Natural killer cell (primary cell): ENCODE measurements at regions not wholly inside any gene's neighbourhood (a gene's known extent, or its start where the extent isn't known, plus 50 kb on each side); places are given as distances from the start of the nearest gene placed in this dataset.
A peak's percentile ranks its signal among the peaks of the same experiment; 100 is the strongest.

Experiments
- ATAC-seq, 3 donors: fragments of 150-1000 bp in 2 of 3; fragments of 200-7000 bp in 1 of 3; cut with Tn5 transposase; 1 replicate in 1 of 3; 2 replicates in 2 of 3; pipeline ENCODE4 v1.10.0; 2021; ENCODE audit warnings: mild to moderate bottlenecking in 2 of 3, moderate library complexity in 2 of 3
- DNase-seq, 2 donors: peaks; one replicate each; pipeline versions ENCODE4 v3.0.0 to v3.0.0-alpha.2; 2013 to 2021; ENCODE audit warnings: mixed read lengths in 1 of 2
- H3K27ac ChIP-seq: one replicate; pipeline ENCODE4 v1.5.1; 2013; ENCODE audit warnings: mild to moderate bottlenecking, low read length
- H3K27me3 ChIP-seq: one replicate; pipeline ENCODE4 v1.6.1; 2013; ENCODE audit warnings: low read length; ENCODE audit not compliant: control insufficient read depth, insufficient read depth
- H3K36me3 ChIP-seq: one replicate; pipeline ENCODE4 v1.6.1; 2013; ENCODE audit warnings: low read length; ENCODE audit not compliant: control insufficient read depth, insufficient read depth
- H3K4me1 ChIP-seq: one replicate; pipeline ENCODE4 v1.6.1; 2013; ENCODE audit warnings: low read length; ENCODE audit not compliant: control insufficient read depth, insufficient read depth
- H3K4me3 ChIP-seq: one replicate; pipeline ENCODE4 v1.5.1; 2013; ENCODE audit warnings: low read length
- H3K9me3 ChIP-seq: one replicate; pipeline ENCODE4 v1.6.1; 2013; ENCODE audit warnings: low read length; ENCODE audit not compliant: control insufficient read depth, insufficient read depth
- H3K27ac Mint-ChIP-seq, 2 donors: one replicate each; pipeline ENCODE4 v1.8.0; 2022; ENCODE audit warnings: mild to moderate bottlenecking in 2 of 2, mixed read lengths in 2 of 2, moderate library complexity in 1 of 2
- H3K27me3 Mint-ChIP-seq, 2 donors: one replicate each; pipeline ENCODE4 v1.8.0; 2022; ENCODE audit warnings: low read depth in 2 of 2, mixed read lengths in 2 of 2
- H3K36me3 Mint-ChIP-seq: one replicate; pipeline ENCODE4 v1.8.0; 2022; ENCODE audit warnings: mixed read lengths
- H3K4me1 Mint-ChIP-seq, 2 donors: one replicate each; pipeline ENCODE4 v1.8.0; 2022; ENCODE audit warnings: mixed read lengths in 2 of 2
- H3K4me3 Mint-ChIP-seq: one replicate; pipeline ENCODE4 v1.8.0; 2022; ENCODE audit warnings: mild to moderate bottlenecking, moderate library complexity, mixed read lengths
- H3K9me3 Mint-ChIP-seq, 2 donors: one replicate each; pipeline ENCODE4 v1.8.0; 2022; ENCODE audit warnings: mixed read lengths in 2 of 2
- WGBS: methylation state at CpG from one replicate; pipeline ENCODE4 v1.1.7; 2013; ENCODE audit warnings: missing lambda C conversion rate; ENCODE audit not compliant: insufficient coverage; 5-methylcytosine and 5-hydroxymethylcytosine counted together
- intact Hi-C: fragments of 100-400 bp; cut with micrococcal nuclease; formaldehyde crosslinking; loops from one replicate; pipeline ENCODE4 v1.14.2; 2022
- TF ChIP-seq, protein P1 (sequence below): fragments of 200-600 bp; IDR thresholded peaks from one replicate; pipeline ENCODE4 v1.8.0; 2022; ENCODE audit warnings: antibody characterized with exemption

DNA sequence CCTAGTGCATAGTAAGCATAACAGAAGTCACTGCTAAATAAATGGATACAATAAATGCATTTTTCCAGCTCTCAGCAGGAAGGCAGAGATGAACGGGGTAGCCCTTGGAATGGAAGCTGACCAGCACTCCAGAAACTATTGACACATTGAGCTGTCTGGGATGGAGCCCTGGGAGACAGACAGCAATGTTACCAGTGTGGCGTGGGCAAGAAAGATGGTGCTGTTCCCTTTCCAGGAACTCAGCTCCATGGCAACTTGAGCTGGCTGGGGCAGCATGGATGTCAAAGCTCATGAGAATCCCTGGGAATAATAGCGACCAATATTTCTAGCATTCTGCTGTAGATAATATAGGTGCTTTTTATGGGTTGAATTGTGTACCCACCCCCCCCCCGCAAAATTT, 104.3 kb upstream of the PTPRT start:
- TF ChIP-seq, protein P1, sequence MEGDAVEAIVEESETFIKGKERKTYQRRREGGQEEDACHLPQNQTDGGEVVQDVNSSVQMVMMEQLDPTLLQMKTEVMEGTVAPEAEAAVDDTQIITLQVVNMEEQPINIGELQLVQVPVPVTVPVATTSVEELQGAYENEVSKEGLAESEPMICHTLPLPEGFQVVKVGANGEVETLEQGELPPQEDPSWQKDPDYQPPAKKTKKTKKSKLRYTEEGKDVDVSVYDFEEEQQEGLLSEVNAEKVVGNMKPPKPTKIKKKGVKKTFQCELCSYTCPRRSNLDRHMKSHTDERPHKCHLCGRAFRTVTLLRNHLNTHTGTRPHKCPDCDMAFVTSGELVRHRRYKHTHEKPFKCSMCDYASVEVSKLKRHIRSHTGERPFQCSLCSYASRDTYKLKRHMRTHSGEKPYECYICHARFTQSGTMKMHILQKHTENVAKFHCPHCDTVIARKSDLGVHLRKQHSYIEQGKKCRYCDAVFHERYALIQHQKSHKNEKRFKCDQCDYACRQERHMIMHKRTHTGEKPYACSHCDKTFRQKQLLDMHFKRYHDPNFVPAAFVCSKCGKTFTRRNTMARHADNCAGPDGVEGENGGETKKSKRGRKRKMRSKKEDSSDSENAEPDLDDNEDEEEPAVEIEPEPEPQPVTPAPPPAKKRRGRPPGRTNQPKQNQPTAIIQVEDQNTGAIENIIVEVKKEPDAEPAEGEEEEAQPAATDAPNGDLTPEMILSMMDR, result no peak
- no peak overlapping the region for H3K27ac ChIP-seq
- no peaks in the 10 kb centered on the region for H3K4me1 ChIP-seq
- no peaks in the 10 kb centered on the region for H3K4me1 Mint-ChIP-seq
- H3K9me3 Mint-ChIP-seq, result no peaks in the 10 kb centered on the region
- H3K36me3 ChIP-seq, result no peaks in the 10 kb centered on the region
- H3K9me3 ChIP-seq, result no peaks in the 10 kb centered on the region
- H3K27me3 Mint-ChIP-seq, result no peaks in the 10 kb centered on the region
- WGBS, result 87% methylated on average over 2 of the region's 4 CpGs
- H3K36me3 Mint-ChIP-seq, result no peaks in the 10 kb centered on the region
- no peak for DNase-seq
- intact Hi-C loops, result no loop called here
- H3K4me3 ChIP-seq, result no peak overlapping the region
- no peaks in the 10 kb centered on the region for H3K27me3 ChIP-seq
- no peak for ATAC-seq
- no peak overlapping the region for H3K27ac Mint-ChIP-seq
- no peak overlapping the region for H3K4me3 Mint-ChIP-seq

DNA sequence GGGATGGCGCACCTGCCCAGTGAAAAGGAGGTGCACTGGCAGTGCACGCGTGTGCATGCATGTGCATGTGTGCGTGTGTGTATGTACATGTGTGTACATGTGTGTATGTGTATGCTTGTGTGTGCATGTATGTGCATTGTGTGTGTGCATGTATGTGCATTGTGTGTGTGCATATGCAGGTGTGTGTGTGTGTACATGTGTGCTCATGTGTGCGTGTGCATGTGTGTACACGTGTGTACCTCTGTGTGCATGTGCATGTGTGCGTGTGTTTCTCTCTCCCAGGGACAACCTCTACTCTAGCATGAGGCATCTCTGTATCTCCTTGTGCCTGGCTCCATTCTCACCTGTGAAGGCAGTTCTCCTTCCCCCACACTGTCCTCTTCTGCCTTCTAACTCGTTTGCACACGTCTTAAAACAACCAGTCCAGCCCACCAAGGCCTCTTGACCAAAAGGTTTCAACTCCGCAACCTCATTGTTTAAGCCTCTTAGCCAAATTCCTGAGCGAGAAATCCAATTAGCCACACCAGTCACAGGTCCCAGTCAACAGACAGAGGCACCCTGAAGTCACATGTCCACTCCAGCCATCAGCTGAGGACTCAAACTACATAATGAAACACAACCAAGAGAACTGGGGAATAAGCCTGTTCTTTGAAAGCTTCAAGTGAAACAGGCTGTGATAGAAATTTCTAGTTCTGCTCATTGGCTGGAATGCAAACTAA, 103.5 kb upstream of the PTPRT start:
- WGBS, result 92% methylated on average over 11 of the region's 11 CpGs
- peak in 1 of 3 donors; percentile 33 for ATAC-seq

DNA sequence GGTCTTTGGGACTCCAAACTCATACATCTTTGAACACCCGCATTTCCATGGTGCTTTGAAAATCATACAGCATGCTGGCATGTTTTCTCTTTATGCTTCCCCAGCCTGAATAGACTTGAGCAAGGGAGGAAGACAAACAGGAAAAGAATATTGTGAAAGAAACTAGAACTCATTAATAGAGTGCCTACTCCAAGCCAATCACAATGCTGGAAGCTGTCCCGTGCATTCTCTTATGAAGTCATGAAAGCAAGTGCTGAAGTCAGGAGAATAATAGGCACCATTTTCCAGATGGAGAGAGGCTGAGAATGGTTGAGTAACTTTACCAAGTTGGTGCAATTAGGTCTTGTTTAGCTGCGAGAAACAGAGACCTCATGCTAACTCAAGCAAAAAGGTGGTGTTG, 102.5 kb upstream of the PTPRT start:
- intact Hi-C loops, result no loop called here
- Mint-ChIP-seq H3K4me3 (no peak overlapping the region), H3K9me3 (no peaks in the 10 kb centered on the region), H3K27ac (no peak overlapping the region), H3K36me3 (no peaks in the 10 kb centered on the region), H3K4me1 (no peaks in the 10 kb centered on the region), H3K27me3 (no peaks in the 10 kb centered on the region)
- Histone ChIP-seq H3K27me3 (no peaks in the 10 kb centered on the region), H3K27ac (no peak overlapping the region), H3K4me3 (no peak overlapping the region), H3K4me1 (no peaks in the 10 kb centered on the region), H3K9me3 (no peaks in the 10 kb centered on the region), H3K36me3 (no peaks in the 10 kb centered on the region)
- DNase-seq (no peak), ATAC-seq (no peak)
- TF ChIP-seq, protein P1, result no peak
- WGBS, result 86% methylated on average over 3 of the region's 3 CpGs

More for the DNA sequence above, 103.5 kb upstream of the PTPRT start:
- H3K27ac ChIP-seq, result no peak overlapping the region
- Mint-ChIP-seq H3K36me3 (no peaks in the 10 kb centered on the region), H3K27me3 (no peaks in the 10 kb centered on the region), H3K27ac (no peak overlapping the region), H3K9me3 (no peaks in the 10 kb centered on the region), H3K4me3 (no peak overlapping the region), H3K4me1 (no peaks in the 10 kb centered on the region)
- H3K4me3 ChIP-seq, result no peak overlapping the region
- DNase-seq, result no peak
- TF ChIP-seq, protein P1, result no peak
- no peaks in the 10 kb centered on the region for H3K36me3 ChIP-seq
- H3K9me3 ChIP-seq, result no peaks in the 10 kb centered on the region
- no peaks in the 10 kb centered on the region for H3K27me3 ChIP-seq
- H3K4me1 ChIP-seq, result no peaks in the 10 kb centered on the region
- intact Hi-C loops, result no loop called here

DNA sequence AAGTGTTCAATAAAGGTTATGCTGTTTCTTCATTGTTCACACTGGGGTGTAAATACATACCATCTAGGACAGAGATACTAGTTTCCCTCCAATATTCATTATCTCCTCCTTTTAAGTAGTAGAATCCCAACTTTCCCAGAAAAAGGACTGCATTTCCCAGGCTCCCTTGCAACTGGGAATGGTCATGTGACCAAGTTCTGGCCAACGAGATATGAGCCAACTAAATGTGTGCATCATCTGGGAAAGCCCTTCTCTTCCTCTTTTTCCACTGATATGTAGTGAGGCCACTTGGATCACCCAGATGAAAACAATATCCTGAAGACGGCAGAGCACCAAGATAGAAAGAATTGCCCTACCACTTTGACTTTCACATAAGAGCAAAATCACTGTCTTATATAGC, 97.9 kb upstream of the PTPRT start:
- Histone ChIP-seq H3K4me1 (no peaks in the 10 kb centered on the region), H3K9me3 (no peaks in the 10 kb centered on the region), H3K27me3 (no peaks in the 10 kb centered on the region), H3K36me3 (no peaks in the 10 kb centered on the region), H3K27ac (no peak overlapping the region), H3K4me3 (no peak overlapping the region)
- Mint-ChIP-seq H3K9me3 (no peaks in the 10 kb centered on the region), H3K27ac (no peak overlapping the region), H3K27me3 (peaks cover 7 to 10% of the 10 kb centered on the region in 2 donors), H3K36me3 (no peaks in the 10 kb centered on the region), H3K4me3 (no peak overlapping the region), H3K4me1 (no peaks in the 10 kb centered on the region)
- TF ChIP-seq, protein P1, result no peak
- ATAC-seq (no peak), DNase-seq (no peak)
- 75% methylated on average over 2 of the region's 2 CpGs for WGBS
- intact Hi-C loops, result no loop called here
